Activated gamma-delta T cell treated with anti-CD3 and anti-CD28 coated beads, Interleukin-2, amount 50 U/mL, for 16 hours (primary cell): ENCODE measurements at regions not wholly inside any gene's neighbourhood (a gene's known extent, or its start where the extent isn't known, plus 50 kb on each side); places are given as distances from the start of the nearest gene placed in this dataset.
"Not testable (repeated sequence)": the region's sequence is repeated elsewhere in the genome, so short reads cannot be mapped to it uniquely, and the experiment has no call there.

Source experiments
- DNase-seq: peaks from one replicate; pipeline ENCODE4 v3.0.0-alpha.2; 2020; ENCODE audit warnings: low read depth

DNA sequence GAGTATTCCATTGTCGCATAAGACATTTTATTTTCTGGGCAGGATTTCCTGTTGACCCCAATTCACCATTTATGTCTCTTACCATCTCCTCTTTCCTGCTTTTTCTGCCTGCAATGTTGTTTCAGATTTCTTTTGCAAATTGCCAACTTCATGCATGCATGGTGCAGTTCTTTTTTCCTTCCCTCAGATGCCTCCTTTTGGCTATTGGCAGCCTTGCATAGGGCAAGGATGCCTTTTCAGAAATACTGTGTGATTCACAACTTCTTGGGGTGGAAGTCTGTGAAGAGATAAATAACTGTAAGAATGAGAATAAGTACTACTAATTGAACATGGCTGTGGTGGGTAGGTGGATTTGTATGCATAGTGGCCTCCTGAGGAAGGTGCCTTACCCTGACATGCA, 116.7 kb downstream of the SOX4 start:
- DNase-seq: no peak

- no peak for DNase-seq
Observed at GRCh38 chr6:21710908-21711627, 117.5 kb downstream of the SOX4 start.

DNA sequence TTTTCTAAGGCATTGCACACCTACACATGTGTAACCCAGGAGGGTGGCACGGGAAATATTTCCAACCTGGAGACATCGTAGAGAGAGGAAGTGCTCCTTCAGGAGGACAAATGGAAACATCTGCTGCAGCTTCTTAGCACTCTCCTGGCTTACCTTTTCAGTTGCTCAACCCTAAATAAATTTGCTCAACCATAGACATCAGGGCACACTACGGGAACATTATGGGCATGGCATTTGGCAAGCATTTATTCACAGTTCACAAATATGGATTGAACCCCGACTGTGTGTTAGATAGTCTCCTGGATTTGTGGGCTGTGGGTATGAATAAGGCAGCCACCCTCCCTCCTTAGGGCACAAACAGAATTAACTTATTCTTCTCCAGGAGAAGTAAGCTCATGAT, 118.7 kb downstream of the SOX4 start:
- DNase-seq: no peak

GRCh38 chr6:21713481-21713880, 119.9 kb downstream of the SOX4 start:
- no peak for DNase-seq

- DNase-seq: no peak
Observed at GRCh38 chr6:21715180-21715579, 121.6 kb downstream of the SOX4 start.

- DNase-seq: no peak
Observed at GRCh38 chr6:21722510-21722909, 129.0 kb downstream of the SOX4 start.

- DNase-seq: no peak
Observed at GRCh38 chr6:21726676-21727075, 133.1 kb downstream of the SOX4 start.

- no peak for DNase-seq
Observed at GRCh38 chr6:21728141-21728540, 134.6 kb downstream of the SOX4 start.

DNA sequence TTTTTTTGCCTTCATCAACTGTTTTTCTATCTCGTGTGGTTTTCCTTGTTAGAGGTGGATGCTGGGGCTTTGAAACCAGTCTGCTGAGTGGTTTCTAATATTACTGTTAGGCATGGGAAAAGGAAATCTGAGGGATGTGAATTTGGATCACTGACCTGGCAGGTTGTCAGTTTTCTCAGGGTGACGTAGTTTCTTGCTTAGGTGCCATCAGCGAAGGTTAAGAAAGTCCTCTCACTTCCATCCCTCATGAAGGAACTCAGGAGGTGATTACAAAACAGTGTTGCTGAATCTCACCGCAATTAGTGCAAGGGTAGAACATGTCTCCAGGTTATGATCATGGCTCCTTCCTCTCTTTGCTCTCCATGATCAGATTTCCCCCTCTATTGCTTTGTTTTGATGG, 135.9 kb downstream of the SOX4 start:
- DNase-seq: no peak

DNA sequence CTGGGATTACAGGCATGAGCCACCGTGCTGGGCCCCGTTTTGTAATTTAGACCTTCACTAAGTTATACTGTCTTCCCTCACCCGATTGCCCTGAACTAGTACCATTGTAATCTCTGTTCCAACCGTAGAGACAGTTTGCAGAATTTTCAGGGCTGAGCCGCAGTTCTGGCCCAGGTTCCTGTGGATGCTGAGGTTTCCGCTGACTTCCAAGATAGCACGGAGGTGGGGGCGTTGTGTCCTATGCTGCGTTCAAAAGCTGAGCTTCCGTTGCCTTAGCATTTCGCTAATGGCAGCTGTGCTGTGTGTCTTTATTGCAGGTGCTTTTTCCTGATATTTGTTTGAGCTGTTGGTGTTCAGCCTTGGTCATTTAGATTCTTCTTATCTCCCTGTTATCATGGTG, 137.0 kb downstream of the SOX4 start:
- DNase-seq: no peak

GRCh38 chr6:21731411-21732031, 138.0 kb downstream of the SOX4 start:
- no peak for DNase-seq

GRCh38 chr6:21732032-21732730, 138.6 kb downstream of the SOX4 start:
- DNase-seq: not testable (repeated sequence)

DNA sequence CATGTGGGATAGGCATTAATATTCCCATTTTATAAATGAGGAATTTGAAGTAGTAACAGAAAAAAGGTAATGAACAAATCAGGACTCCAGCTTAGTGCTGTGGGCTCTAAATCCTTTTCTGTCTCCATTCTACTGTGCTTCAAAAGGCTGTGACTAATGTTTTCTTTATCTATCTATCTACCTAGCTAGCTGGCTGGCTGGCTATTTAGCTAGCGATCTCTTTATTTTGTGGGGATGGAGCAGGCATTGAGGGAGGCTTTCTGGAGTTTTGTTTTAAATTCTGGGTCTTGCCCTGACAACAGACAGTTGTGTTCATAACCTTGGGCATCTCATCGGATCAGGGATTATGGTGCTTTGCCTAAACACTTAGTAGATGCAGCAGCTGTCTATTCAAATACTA, 139.2 kb downstream of the SOX4 start:
- no peak for DNase-seq

DNA sequence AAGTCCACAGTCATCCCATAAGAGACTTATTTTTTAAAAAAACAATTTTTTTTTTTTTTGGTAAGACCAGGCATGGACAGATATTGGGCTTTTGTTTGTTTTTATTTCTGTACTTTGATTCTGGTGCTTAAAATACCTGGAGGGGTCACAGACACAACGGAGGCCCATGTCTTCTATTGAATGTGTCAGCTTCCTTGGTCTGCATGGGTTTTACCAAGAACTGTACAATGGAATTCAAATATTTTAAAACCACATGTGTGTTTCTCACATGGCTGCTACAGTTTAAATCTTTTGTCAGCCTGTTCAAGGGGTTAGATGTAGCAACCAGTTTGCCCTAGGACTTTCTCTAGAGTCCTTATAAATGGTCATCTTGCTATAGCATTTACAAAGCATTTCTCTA, 139.8 kb downstream of the SOX4 start:
- DNase-seq: no peak

- DNase-seq: no peak
Observed at GRCh38 chr6:21734204-21734603, 140.7 kb downstream of the SOX4 start.

DNA sequence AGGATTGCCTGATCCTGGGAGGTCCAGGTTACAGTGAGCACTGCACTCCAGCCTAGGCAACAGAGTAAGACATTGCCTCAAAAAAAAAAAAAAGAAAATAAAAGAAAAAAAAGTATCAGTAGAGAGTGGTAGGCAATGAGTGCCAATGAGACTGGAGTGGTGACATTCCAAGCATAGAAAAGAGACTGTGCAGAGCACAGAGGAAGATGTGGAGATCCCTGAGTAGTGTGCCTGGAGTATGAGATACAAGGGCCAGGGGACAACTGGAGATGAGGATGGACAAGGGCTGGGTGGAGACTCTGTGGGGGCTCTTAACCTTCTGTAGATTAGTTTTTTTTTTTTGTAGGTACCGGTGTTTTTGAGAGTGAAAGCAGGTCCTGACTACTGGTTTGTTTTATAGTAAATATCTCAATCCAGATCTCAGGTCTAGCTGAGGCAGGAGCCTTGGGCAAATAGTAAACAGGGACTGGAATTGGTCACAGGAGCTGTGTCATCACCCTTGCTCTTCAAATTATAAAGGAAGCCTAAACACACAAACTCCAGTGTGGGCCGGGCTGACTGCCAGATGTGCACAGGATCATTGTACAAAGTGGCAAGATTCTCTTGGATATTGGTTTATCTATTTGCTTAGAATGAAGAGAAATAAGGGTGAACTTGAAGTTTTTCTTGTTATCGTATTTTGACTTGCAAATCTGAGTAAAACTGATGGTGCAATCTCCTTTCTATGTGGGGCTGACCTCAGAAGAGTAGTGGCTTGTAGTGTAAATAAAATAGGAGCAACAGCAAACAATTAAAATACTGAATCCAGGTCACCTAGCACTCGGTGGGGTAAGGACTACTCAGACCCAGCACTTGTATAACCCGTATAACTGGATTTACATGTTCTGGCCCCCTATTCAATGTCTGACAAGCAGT, 144.9 kb downstream of the SOX4 start:
- no peak for DNase-seq

DNA sequence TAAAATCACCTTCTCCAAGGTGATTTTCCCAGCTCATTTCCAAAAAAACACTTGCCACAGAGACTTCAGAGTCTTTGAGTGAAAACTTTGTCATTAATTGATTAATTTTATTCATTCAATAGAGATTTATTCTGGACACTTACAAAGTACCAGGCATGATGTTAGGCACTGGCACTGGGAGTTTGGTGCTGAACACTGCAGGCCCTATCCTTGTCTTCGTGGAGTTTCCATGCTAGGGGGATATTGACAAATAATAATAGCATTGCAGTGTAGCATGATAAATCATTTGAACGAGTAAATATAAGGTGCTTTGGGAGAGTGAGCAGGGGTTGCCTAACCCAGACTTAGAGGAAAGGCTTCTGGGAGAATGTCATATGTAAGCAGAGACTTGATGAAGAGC, 145.7 kb downstream of the SOX4 start:
- DNase-seq: no peak

GRCh38 chr6:21739838-21740237, 146.3 kb downstream of the SOX4 start:
- DNase-seq: no peak

DNA sequence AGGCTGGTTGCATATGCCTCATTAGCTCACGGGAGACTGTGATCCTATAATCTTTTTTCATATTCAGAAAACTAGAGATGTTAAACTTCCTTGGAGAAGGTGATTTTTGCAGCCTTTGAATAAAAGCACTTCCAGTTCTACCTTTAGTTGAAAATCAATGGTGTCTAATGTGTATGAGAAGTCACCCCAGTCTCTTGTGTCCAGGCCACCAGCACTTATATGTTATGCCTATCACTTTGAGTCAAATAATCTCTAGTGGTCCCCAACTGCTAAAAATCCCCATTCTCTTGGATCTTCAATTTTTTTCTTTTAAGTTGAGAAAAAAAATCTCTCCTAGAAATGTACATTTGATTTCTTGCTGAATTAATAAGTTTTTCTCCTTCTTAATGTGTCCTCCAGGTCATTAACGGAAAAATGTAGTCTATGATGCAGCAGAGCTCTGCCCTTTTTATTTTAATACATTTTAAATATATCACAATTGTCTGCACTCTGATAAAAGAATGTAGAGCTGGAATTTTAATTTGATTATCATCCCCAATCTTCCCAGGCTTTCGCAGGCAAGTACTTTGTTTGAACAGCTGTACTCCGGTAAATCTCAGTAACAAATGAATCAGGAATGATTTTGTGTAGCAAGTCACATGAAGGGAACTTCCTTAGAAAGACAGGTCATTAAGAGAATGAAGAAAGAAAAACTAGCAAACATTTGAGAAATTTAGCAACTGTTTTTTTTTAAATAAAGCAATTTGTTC, 147.0 kb downstream of the SOX4 start:
- no peak for DNase-seq

GRCh38 chr6:21741221-21742109, 147.9 kb downstream of the SOX4 start:
- no peak for DNase-seq

DNA sequence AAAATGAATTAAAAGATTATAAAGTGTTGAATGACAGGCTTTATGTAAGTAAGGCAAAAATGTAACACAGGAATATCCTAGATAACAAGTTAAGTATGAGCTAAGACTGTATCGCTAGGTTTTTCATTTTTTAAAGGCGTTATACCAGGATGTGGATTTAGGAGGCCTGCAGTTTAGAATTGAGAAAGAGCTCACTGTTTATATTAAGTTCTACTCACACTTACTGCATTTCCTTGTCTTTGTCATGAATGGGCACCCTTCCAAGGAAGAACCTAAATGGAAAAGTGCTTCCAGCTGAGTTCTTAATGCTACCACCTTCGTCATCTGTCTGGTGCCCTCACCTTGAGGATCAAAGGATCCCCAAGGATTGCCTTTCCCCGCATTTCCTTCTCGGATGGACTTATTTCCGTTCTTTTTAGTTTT, 148.7 kb downstream of the SOX4 start:
- DNase-seq: no peak
